GM12874 (cell line): ENCODE measurements at regions not wholly inside any gene's neighbourhood (a gene's known extent, or its start where the extent isn't known, plus 50 kb on each side); places are given as distances from the start of the nearest gene placed in this dataset.

Experiments
- TF ChIP-seq, protein P1 (sequence below): IDR thresholded peaks from 2 replicates; pipeline ENCODE4 v1.5.1; 2011; ENCODE audit warnings: low read depth, mild to moderate bottlenecking, control low read depth, low read length, moderate library complexity; ENCODE audit not compliant: insufficient read depth

DNA sequence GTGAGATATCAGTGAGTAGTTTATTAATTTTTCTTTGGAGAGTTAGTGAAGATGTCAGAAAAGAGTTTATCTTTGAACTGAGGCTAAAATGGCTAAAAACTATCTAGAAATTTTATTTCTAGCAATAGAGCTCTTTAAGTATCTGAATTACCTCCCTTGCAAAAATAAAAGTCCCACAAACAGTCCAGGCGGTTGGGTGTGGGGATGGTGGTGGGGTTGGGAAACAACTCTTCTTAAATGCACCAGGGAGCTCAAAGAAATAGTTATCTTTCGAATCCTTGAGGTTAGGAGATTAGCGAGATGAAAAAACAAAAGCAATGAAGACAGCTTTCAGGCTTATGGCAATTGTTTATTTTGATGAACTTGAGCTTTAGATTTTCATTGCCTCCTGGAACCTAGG is 1299.1 kb upstream of the ADGRB3 start:
- TF ChIP-seq, protein P1, sequence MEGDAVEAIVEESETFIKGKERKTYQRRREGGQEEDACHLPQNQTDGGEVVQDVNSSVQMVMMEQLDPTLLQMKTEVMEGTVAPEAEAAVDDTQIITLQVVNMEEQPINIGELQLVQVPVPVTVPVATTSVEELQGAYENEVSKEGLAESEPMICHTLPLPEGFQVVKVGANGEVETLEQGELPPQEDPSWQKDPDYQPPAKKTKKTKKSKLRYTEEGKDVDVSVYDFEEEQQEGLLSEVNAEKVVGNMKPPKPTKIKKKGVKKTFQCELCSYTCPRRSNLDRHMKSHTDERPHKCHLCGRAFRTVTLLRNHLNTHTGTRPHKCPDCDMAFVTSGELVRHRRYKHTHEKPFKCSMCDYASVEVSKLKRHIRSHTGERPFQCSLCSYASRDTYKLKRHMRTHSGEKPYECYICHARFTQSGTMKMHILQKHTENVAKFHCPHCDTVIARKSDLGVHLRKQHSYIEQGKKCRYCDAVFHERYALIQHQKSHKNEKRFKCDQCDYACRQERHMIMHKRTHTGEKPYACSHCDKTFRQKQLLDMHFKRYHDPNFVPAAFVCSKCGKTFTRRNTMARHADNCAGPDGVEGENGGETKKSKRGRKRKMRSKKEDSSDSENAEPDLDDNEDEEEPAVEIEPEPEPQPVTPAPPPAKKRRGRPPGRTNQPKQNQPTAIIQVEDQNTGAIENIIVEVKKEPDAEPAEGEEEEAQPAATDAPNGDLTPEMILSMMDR = no peak

DNA sequence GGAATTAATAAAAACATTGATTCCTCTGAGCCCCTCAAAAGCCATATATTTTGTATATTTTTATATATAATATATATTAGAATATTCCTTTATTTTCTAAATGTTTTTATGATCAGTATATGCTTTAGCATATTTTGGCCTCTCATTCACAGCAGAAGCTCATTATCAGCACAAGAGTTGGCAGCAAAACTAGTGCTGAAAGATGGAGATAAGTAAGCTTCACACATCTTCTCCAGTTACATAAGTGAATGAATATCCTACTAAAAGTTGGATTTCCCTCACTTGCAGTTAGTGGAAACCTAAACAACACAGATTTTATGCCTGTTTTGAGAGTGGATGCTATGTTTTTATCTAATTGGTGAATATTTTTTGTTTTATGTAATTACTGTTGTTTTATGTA is 1303.8 kb upstream of the ADGRB3 start:
- TF ChIP-seq, protein P1 = no peak

DNA sequence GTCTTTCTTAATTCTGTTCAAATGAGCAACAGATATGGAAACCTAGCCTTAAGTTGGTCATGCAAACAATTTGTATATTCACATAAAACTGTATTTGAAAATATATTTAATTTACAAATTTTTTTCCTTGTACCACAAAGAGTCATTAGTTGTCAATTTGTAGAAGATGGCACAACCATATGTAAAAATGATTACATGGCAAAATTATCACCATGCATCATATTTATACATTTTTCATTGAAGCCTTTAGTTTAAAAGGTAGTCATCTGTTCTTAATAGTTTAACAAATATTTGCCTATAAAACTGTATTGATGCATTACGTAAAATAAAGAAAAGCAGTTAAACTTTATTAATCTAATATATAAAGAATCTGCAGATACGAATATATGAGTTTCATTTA is 1306.8 kb upstream of the ADGRB3 start:
- TF ChIP-seq, protein P1 = no peak

DNA sequence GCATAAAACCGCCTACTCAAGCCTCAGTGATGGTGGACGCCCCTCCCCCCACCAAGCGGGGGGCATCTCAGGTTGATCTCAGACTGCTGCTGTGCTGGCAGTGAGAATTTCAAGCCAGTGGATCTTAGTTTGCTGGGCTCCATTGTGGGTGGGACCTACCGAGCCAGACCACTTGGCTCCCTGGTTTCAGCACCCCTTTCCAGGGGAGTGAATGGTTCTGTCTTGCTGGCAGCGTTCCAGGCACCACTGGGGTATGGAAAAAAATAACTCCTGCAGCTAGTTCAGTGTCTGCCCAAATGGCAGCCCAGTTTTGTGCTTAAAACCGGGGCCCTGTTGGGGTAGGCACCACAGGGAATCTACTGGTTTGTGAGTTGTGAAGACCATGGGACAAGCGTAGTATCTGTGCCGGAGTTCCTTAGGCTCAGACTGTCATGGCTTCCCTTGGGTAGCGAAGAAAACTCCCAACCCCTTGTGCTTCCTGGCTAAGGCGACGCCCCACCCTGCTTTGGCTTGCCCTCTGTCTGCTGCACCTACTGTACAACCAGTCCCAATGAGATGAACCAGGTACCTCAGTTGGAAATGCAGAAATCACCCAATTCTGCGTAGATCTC is 1334.5 kb upstream of the ADGRB3 start:
- TF ChIP-seq, protein P1 = no peak

DNA sequence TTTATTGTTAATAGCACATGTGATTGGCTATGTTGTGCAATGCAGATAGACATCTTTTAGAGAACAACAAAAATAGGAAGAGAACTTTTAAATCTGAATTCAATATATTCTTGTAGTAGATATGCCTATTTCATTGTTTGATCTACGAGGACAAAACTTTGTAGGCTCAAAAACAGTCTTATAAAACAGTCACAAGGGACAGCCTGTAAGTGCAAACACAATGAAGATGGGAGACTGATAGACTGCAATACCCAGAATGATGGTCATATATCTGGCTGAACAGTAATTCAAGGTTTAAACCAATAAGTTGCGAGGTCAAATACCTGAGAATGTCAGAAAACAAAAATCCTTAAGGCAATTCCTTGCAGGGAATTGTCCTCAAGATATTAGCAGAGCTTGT is 1342.9 kb upstream of the ADGRB3 start:
- TF ChIP-seq, protein P1 = no peak

DNA sequence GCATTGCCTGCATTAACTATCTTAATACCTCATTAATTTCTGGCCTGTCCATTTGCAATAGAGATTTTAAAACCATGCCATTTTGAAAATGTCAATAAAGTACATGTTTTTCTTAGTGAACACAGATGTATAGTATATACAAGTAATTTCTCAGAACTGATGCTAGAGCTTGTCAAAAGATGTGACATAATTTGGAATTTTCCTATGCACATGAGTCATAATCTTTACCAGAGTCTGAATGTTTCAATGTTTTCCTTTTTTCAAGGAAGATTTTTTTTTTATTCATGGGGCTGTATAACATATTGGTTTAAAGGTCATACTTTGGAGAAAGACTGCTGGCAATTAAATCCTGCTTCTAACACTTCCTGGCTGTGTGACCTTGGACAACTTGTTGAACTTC is 1347.5 kb upstream of the ADGRB3 start:
- TF ChIP-seq, protein P1 = no peak

DNA sequence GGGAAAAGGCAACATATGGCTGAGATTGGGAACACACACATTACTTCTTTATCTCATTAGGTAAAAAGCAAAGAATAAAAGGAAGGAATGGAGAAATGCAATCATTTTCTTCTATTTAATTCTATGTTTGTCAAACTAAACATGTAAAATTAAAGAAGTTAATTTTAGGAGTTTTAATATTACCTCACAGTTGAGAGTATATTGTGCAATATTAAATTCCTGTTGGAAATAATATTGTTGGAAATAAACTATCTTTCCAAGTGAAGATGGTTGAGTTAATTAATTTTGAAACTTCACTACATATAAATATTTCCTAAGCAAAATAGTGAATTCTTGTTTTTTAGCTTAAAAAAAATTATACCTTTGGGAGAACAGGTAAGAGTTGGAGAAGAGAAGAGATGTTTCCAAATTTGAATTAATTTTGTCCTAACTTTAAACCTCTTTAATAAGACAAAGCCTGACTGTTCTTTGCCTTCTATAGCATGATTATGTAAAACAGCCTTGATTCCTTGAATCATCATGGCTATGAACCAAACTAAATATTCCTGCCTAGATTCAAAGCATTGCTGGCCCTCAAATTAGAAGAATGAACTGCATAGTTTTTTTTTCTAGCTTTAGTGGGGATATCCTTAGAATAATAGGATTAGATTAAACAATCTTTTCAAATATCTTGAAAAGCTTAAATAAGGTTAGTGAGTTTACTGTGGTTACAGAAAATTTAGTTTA is 1349.1 kb upstream of the ADGRB3 start:
- TF ChIP-seq, protein P1 = no peak
